ENCODE measurements at regions not wholly inside any gene's neighbourhood (a gene's known extent, or its start where the extent isn't known, plus 50 kb on each side); places are given as distances from the start of the nearest gene placed in this dataset.

DNA sequence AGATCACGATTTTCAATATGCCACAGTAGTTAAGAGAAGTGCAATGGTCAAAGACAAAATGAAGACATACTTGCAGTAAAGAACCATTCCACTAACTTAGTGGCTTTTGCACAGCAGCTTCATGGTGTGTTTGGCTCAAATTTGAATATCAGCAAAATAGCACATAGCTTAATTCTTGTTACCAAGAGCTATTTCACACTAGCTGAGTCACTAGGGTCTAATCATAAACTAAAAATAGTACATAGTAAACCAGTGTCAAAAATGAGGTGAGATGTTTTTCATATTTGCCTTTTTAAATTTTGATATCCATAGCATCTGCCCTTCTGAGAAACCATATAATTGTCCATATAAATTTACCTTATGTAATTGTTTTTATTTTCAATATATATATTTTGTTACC, 325.0 kb upstream of the LUZP2 start:
- TF ChIP-seq, protein P1, sequence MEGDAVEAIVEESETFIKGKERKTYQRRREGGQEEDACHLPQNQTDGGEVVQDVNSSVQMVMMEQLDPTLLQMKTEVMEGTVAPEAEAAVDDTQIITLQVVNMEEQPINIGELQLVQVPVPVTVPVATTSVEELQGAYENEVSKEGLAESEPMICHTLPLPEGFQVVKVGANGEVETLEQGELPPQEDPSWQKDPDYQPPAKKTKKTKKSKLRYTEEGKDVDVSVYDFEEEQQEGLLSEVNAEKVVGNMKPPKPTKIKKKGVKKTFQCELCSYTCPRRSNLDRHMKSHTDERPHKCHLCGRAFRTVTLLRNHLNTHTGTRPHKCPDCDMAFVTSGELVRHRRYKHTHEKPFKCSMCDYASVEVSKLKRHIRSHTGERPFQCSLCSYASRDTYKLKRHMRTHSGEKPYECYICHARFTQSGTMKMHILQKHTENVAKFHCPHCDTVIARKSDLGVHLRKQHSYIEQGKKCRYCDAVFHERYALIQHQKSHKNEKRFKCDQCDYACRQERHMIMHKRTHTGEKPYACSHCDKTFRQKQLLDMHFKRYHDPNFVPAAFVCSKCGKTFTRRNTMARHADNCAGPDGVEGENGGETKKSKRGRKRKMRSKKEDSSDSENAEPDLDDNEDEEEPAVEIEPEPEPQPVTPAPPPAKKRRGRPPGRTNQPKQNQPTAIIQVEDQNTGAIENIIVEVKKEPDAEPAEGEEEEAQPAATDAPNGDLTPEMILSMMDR (IDR thresholded peaks at IDR 0.05), result no peak
- TF ChIP-seq POLR2A (IDR thresholded peaks at IDR 0.05), result no peak

All from stomach (tissue), 4 donors.